ENCODE measurements at regions not wholly inside any gene's neighbourhood (a gene's known extent, or its start where the extent isn't known, plus 50 kb on each side); places are given as distances from the start of the nearest gene placed in this dataset.
"Not testable (repeated sequence)": the region's sequence is repeated elsewhere in the genome, so short reads cannot be mapped to it uniquely, and the experiment has no call there.

- peak overlapping the region; percentile 96 for H3K27ac ChIP-seq (ENCODE audit: low read length)
- peak overlapping the region in 1 of 2 experiments; percentile 47; a peak in 2 of 4 replicates for H3K4me3 ChIP-seq (ENCODE audit: low read depth in 1 of 2, low read length in 2 of 2)
- peak overlapping the region; percentile 71 for H2AFZ ChIP-seq (ENCODE audit: low read depth, low read length)
- H3K36me3 ChIP-seq (ENCODE audit: insufficient read depth, low read length) = no peaks in the 10 kb centered on the region
- peak; percentile 87 for DNase-seq
- TF ChIP-seq, protein P1, sequence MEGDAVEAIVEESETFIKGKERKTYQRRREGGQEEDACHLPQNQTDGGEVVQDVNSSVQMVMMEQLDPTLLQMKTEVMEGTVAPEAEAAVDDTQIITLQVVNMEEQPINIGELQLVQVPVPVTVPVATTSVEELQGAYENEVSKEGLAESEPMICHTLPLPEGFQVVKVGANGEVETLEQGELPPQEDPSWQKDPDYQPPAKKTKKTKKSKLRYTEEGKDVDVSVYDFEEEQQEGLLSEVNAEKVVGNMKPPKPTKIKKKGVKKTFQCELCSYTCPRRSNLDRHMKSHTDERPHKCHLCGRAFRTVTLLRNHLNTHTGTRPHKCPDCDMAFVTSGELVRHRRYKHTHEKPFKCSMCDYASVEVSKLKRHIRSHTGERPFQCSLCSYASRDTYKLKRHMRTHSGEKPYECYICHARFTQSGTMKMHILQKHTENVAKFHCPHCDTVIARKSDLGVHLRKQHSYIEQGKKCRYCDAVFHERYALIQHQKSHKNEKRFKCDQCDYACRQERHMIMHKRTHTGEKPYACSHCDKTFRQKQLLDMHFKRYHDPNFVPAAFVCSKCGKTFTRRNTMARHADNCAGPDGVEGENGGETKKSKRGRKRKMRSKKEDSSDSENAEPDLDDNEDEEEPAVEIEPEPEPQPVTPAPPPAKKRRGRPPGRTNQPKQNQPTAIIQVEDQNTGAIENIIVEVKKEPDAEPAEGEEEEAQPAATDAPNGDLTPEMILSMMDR (IDR thresholded peaks at IDR 0.05; ENCODE audit: borderline replicate concordance, extremely low read depth, low read length, poor library complexity, severe bottlenecking) = no peak
- TF ChIP-seq EZH2 (IDR thresholded peaks at IDR 0.05; ENCODE audit: borderline replicate concordance, low read depth, low read length, severe bottlenecking) = no peak
- H3K4me2 ChIP-seq (ENCODE audit: insufficient read depth, low read length) = peak overlapping the region; percentile 68
- H3K79me2 ChIP-seq (ENCODE audit: insufficient read depth, low read length) = no peaks in the 10 kb centered on the region
- no peaks in the 10 kb centered on the region for H3K27me3 ChIP-seq (ENCODE audit: insufficient read depth, low read length, poor library complexity)
- peak; percentile 99 for ATAC-seq (ENCODE audit: insufficient read depth, low read depth)
- H3K4me1 ChIP-seq (ENCODE audit: insufficient read depth, low read length) = peaks cover 57% of the 10 kb centered on the region
- peak overlapping the region; percentile 55 for H3K9ac ChIP-seq (ENCODE audit: low read depth, low read length)
- no peaks in the 10 kb centered on the region for H4K20me1 ChIP-seq (ENCODE audit: insufficient read depth, low read length)
- no peaks in the 10 kb centered on the region for H3K9me3 ChIP-seq (ENCODE audit: insufficient read depth, low read length, severe bottlenecking)
These were observed 268.6 kb downstream of the BTG1 start for GRCh38 chr12:91877022-91877421.

DNA sequence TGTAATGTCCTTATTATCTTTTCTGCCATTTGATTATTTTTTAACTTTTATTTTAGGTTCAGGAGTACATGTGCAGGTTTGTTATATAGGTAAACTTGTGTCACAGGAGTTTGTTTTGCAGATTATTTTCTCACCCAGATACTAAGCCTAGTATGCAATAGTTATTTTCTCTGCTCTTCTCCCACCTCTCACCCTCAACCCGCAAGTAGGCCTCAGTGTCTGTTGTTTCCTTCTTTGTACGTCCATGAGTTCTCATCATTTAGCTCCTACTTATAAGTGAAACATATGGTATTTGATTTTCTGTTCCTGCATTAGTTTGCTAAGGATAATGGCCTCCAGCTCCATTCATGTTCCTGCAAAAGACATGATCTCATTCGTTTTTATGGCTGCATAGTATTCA, 270.0 kb downstream of the BTG1 start:
- H3K9me3 ChIP-seq (ENCODE audit: insufficient read depth, low read length, severe bottlenecking); H3K79me2 ChIP-seq (ENCODE audit: insufficient read depth, low read length); ATAC-seq (ENCODE audit: insufficient read depth, low read depth); H3K4me3 ChIP-seq (ENCODE audit: low read depth in 1 of 2, low read length in 2 of 2); H3K4me2 ChIP-seq (ENCODE audit: insufficient read depth, low read length); H3K36me3 ChIP-seq (ENCODE audit: insufficient read depth, low read length); DNase-seq; H4K20me1 ChIP-seq (ENCODE audit: insufficient read depth, low read length); H3K27me3 ChIP-seq (ENCODE audit: insufficient read depth, low read length, poor library complexity); H2AFZ ChIP-seq (ENCODE audit: low read depth, low read length); H3K9ac ChIP-seq (ENCODE audit: low read depth, low read length): not testable (repeated sequence)
- 0 out of 2 replicates have a peak overlapping the region, but pooled peaks have one; percentile 96 for H3K27ac ChIP-seq (ENCODE audit: low read length)
- H3K4me1 ChIP-seq (ENCODE audit: insufficient read depth, low read length) = peaks cover 48% of the 10 kb centered on the region

DNA sequence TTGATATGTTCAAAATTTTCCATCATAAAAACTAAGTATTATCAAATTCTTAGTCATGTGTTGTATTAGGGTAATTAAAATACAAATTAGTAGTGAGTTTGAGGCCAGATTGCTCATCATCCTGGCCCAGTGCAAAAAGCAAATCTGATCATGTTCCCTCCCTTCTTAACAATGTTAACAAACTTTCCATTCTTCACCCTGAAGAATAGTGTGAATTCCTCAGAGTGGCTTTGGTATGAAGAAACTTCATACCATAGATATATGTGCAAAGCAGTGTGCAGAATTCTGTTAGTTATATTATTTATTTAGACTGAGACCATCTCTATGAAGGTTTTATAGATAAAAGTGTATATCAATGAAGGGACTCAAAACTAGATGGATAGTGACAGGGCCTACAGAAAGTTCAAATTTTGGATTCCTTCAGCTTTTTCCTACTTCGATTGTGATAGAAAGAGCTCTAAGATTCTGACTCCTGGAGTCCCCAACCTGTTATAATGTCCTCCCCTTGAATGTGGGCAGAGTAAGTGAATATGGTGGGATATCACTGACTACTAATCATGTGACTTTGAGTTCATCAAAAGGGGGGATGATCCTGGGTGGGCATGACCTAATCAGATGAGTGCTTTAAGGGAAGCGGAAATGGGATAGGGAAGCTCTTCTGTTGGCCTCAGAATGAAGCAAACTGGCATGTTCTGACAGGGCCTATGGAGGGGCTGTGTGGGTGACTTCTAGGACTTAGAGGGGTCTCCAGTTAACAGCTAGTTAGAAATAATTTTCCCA, 271.4 kb downstream of the BTG1 start:
- no peak for DNase-seq
- Histone ChIP-seq H3K4me3 (ENCODE audit: low read depth in 1 of 2, low read length in 2 of 2) (no peak overlapping the region), H3K79me2 (ENCODE audit: insufficient read depth, low read length) (no peaks in the 10 kb centered on the region), H3K9ac (ENCODE audit: low read depth, low read length) (no peak overlapping the region), H3K27ac (ENCODE audit: low read length) (no peak overlapping the region), H3K9me3 (ENCODE audit: insufficient read depth, low read length, severe bottlenecking) (peaks cover 3% of the 10 kb centered on the region), H4K20me1 (ENCODE audit: insufficient read depth, low read length) (no peaks in the 10 kb centered on the region), H3K4me2 (ENCODE audit: insufficient read depth, low read length) (no peak overlapping the region), H3K4me1 (ENCODE audit: insufficient read depth, low read length) (peaks cover 34% of the 10 kb centered on the region), H2AFZ (ENCODE audit: low read depth, low read length) (no peak overlapping the region), H3K27me3 (ENCODE audit: insufficient read depth, low read length, poor library complexity) (no peaks in the 10 kb centered on the region), H3K36me3 (ENCODE audit: insufficient read depth, low read length) (no peaks in the 10 kb centered on the region)
- TF ChIP-seq, protein P1 (IDR thresholded peaks at IDR 0.05; ENCODE audit: borderline replicate concordance, extremely low read depth, low read length, poor library complexity, severe bottlenecking) = no peak
- TF ChIP-seq EZH2 (IDR thresholded peaks at IDR 0.05; ENCODE audit: borderline replicate concordance, low read depth, low read length, severe bottlenecking) = no peak
- no peak for ATAC-seq (ENCODE audit: insufficient read depth, low read depth)

GRCh38 chr12:91871751-91872150, 273.9 kb downstream of the BTG1 start:
- H3K36me3 ChIP-seq (ENCODE audit: insufficient read depth, low read length) = no peaks in the 10 kb centered on the region
- DNase-seq (no peak), ATAC-seq (ENCODE audit: insufficient read depth, low read depth) (no peak)
- H3K79me2 ChIP-seq (ENCODE audit: insufficient read depth, low read length) = no peaks in the 10 kb centered on the region
- H3K27ac ChIP-seq (ENCODE audit: low read length) = no peak overlapping the region
- H3K9ac ChIP-seq (ENCODE audit: low read depth, low read length) = no peak overlapping the region
- peaks cover 3% of the 10 kb centered on the region for H3K9me3 ChIP-seq (ENCODE audit: insufficient read depth, low read length, severe bottlenecking)
- no peaks in the 10 kb centered on the region for H4K20me1 ChIP-seq (ENCODE audit: insufficient read depth, low read length)
- TF ChIP-seq, protein P1 (IDR thresholded peaks at IDR 0.05; ENCODE audit: borderline replicate concordance, extremely low read depth, low read length, poor library complexity, severe bottlenecking) = no peak
- no peak for TF ChIP-seq EZH2 (IDR thresholded peaks at IDR 0.05; ENCODE audit: borderline replicate concordance, low read depth, low read length, severe bottlenecking)
- H3K4me1 ChIP-seq (ENCODE audit: insufficient read depth, low read length) = peaks cover 9% of the 10 kb centered on the region
- no peaks in the 10 kb centered on the region for H3K27me3 ChIP-seq (ENCODE audit: insufficient read depth, low read length, poor library complexity)
- no peak overlapping the region for H3K4me2 ChIP-seq (ENCODE audit: insufficient read depth, low read length)
- H3K4me3 ChIP-seq (ENCODE audit: low read depth in 1 of 2, low read length in 2 of 2) = no peak overlapping the region
- H2AFZ ChIP-seq (ENCODE audit: low read depth, low read length) = no peak overlapping the region
